Stimulated activated CD4-positive, alpha-beta T cell treated with anti-CD3 and anti-CD28 coated beads, Interleukin-2, amount 100 ng/mL, for 48 hours (primary cell): ENCODE measurements at regions not wholly inside any gene's neighbourhood (a gene's known extent, or its start where the extent isn't known, plus 50 kb on each side); places are given as distances from the start of the nearest gene placed in this dataset.
"Not testable (repeated sequence)": the region's sequence is repeated elsewhere in the genome, so short reads cannot be mapped to it uniquely, and the experiment has no call there.

Source experiments
- DNase-seq, 2 donors: peaks; one replicate each; pipeline ENCODE4 v3.0.0-alpha.2; 2020

- DNase-seq, result no peak
Measured at GRCh38 chrX:15114743-15115566, 154.9 kb downstream of the ASB9 start.

DNA sequence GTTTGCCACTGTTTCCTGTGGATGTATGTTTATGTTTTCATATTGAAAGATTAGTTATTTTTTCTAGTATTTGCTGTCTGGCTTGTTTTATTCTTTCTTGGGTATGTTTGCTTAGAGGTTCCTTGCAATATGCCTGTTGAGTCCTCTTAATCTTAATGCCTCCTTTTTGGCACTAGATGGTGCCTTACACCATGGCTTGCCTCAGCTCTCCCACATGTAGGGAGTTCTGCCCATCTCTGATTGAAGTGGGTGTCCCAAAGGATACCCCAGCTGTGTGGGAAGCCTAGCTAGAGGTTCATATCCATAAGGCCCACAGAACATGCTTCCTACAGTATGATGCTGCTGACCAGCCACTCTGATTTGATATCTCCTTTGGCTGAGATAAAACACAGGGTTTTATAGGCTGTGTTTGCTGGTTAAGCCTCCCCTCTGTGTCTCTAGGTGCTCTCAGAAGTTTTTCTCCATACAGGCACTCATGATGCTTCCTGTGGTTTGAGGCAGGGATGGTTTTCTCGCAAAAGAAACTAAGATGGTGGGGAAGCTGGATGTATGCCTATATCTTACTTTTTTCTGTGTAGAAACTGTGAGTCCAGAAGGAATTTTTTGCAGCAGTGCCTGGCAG, 162.4 kb downstream of the ASB9 start:
- no peak for DNase-seq

- no peak for DNase-seq
Measured at GRCh38 chrX:15098505-15098904, 171.4 kb downstream of the ASB9 start.

GRCh38 chrX:15087747-15088146, 182.1 kb downstream of the ASB9 start:
- DNase-seq, result no peak

- no peak for DNase-seq
Measured at GRCh38 chrX:15073313-15073712, 196.6 kb downstream of the ASB9 start.

DNA sequence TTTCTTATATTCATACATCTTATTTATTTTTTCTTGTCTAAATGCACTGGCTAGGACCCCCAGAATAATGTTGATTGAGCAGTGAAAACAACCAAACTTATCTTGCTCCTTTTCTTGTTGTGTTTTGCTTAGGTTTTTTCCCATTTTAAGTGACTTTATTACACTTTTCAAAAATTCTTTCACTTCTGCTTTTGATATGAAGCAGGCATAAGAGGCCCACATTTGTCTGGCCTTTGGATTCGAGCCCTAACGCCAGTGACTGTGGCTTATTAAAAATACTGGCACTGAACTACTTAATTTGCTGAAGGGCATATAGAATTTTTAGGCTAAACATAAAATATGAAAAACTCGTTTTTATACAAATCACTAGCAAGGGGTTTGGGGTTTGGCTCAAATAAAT, 197.0 kb downstream of the ASB9 start:
- DNase-seq, result no peak

DNA sequence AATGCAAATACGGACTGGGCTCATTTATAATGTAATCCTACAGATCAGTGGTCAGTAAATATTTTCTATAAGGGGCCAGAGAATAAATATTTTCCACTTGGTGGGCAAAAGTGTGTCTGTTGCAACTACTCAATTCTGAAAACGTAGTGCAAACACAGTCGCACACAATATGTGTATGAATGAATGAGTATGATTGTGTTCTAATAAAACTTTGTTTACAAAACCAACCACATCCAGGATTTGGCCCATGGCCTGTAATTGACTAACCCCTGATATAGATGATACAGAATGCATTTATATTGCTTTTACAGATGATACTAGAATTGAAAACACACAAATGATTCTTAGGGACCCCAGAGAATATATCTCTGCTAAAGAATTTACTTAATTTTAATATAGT, 197.6 kb downstream of the ASB9 start:
- DNase-seq, result no peak

GRCh38 chrX:15059474-15059873, 186.3 kb downstream of the MOSPD2 start:
- DNase-seq, result no peak

- DNase-seq, result no peak
Measured at GRCh38 chrX:15056044-15056443, 182.8 kb downstream of the MOSPD2 start.

GRCh38 chrX:15055146-15055930, 182.1 kb downstream of the MOSPD2 start:
- no peak for DNase-seq

- no peak for DNase-seq
Measured at GRCh38 chrX:15050395-15050794, 177.2 kb downstream of the MOSPD2 start.

- DNase-seq, result no peak
Measured at GRCh38 chrX:15043538-15043937, 170.3 kb downstream of the MOSPD2 start.

DNA sequence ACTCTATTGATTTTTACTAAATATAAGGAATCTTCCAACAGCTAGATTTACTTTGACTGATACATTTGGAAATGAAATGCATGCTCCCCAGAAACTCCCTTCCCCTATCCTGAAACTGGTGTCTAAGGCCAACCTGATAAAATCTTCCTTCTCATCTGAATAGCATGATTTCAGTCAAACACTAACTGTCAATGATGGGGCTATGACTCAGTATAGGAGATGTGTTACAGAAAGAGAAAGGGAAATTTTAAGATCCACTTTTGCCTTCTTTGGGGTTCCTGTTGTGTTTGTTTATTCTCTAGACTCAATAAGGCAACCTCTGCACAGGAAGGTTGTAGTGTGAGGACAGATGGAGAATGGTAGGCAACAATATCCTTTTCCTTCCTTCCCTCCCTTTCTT, 160.7 kb downstream of the MOSPD2 start:
- no peak for DNase-seq

GRCh38 chrX:15017491-15017890, 144.3 kb downstream of the MOSPD2 start:
- DNase-seq, result no peak

- DNase-seq, result no peak
Measured at GRCh38 chrX:15016051-15016450, 142.8 kb downstream of the MOSPD2 start.

DNA sequence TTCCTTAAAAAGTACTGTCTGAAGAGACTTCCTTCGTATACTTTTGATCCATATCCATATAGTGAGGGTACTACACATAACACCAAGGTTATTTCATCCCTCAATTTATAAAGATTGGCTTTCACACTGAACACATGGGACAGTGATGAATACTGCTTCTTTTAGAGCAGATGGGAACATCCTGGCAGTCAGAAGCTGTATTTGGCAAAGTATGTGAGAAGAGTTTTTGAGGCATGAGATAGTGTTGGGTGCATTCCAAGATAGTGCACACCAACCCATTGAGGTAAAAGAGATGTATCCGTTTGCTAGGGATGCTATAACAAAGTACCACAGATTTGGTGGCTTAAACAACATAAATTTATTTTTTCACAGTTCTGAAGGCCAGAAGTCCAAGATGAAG, 141.1 kb downstream of the MOSPD2 start:
- DNase-seq, result no peak

- DNase-seq, result no peak
Measured at GRCh38 chrX:15013461-15013860, 140.2 kb downstream of the MOSPD2 start.

DNA sequence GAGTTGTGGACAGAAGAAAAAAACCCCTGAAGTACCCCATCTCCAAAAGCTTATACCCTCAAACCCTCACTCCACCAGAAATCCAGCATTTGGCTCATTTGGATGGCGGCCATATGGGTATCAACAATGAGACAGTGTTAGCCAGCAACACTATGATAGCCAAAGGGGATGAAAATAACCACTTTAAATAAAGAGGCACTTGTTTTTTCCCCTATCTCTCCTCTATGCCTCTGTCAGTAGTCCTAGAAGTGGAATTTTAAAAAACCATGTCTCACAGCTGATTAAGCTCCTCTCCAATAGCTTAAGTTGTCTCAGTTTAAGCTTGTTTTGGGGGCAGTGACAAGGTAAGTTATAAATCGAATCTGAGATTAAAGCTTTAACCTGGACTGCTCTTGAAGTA, 124.0 kb downstream of the MOSPD2 start:
- DNase-seq, result no peak

GRCh38 chrX:14984425-14984824, 111.2 kb downstream of the MOSPD2 start:
- DNase-seq, result not testable (repeated sequence)
